ENCODE measurements at regions not wholly inside any gene's neighbourhood (a gene's known extent, or its start where the extent isn't known, plus 50 kb on each side); places are given as distances from the start of the nearest gene placed in this dataset.
"Not testable (repeated sequence)": the region's sequence is repeated elsewhere in the genome, so short reads cannot be mapped to it uniquely, and the experiment has no call there.

DNA sequence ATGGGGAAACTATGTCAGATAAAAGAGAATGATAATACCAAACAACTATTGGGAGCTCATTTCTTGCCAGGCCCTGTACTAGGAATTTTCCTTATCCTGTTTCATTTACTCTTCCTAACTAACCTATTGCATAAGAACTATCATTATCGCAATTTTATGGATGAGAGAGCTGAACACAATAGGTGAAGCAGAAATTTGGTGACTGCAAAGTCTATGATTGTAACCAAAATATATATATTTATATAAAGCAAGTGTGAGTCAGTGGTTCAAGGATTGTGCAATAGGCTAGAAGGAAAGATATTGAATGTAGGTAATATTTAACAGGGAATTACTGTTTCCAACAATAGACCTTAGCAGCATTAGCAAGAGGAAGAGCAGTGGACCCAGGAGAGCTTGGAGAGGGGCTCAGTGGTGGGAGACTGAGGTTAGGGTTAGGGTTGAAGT, 181.1 kb upstream of the TENT5A start:
- Histone ChIP-seq H3K4me3 (no peak overlapping the region), H3K9me3 (no peaks in the 10 kb centered on the region), H3K36me3 (no peaks in the 10 kb centered on the region), H3K27ac (no peak overlapping the region), H3K4me1 (ENCODE audit: control insufficient read depth in 1 of 2, low read depth in 2 of 2) (peaks cover 0 to 8% of the 10 kb centered on the region in 2 donors), H3K27me3 (replicated peaks; ENCODE audit: insufficient read depth) (no peaks in the 10 kb centered on the region)
- no peak for ATAC-seq (ENCODE audit: insufficient number of reproducible peaks, low FRiP score, low read depth)
- DNase-seq (ENCODE audit: low spot score) = no peak
- TF ChIP-seq, protein P1, sequence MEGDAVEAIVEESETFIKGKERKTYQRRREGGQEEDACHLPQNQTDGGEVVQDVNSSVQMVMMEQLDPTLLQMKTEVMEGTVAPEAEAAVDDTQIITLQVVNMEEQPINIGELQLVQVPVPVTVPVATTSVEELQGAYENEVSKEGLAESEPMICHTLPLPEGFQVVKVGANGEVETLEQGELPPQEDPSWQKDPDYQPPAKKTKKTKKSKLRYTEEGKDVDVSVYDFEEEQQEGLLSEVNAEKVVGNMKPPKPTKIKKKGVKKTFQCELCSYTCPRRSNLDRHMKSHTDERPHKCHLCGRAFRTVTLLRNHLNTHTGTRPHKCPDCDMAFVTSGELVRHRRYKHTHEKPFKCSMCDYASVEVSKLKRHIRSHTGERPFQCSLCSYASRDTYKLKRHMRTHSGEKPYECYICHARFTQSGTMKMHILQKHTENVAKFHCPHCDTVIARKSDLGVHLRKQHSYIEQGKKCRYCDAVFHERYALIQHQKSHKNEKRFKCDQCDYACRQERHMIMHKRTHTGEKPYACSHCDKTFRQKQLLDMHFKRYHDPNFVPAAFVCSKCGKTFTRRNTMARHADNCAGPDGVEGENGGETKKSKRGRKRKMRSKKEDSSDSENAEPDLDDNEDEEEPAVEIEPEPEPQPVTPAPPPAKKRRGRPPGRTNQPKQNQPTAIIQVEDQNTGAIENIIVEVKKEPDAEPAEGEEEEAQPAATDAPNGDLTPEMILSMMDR (IDR thresholded peaks at IDR 0.05) = no peak

DNA sequence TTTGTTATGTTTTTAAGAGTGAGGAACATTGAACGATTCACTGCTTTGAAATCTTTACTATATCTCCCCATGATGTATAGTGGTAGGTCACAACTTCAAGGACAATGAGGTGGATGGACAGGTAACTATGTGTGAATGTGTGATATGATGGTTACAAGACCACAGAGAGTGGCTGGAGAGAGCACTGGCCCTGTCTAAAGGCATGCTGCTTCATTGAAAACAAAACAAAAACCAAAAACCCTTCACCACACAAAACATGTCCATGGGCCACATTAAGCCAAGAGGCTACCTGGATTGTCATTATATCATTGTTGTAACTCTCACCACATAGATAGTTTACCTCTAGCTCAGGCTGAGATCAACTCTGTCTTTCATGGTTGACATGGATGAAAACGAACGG, 180.6 kb upstream of the TENT5A start:
- TF ChIP-seq, protein P1 (IDR thresholded peaks at IDR 0.05) = no peak

GRCh38 chr6:81932448-81932847, 180.0 kb upstream of the TENT5A start:
- not testable (repeated sequence) for DNase-seq (ENCODE audit: low spot score); H3K9me3 ChIP-seq; H3K4me3 ChIP-seq; ATAC-seq (ENCODE audit: insufficient number of reproducible peaks, low FRiP score, low read depth); H3K4me1 ChIP-seq (ENCODE audit: control insufficient read depth in 1 of 2, low read depth in 2 of 2); H3K36me3 ChIP-seq; H3K27ac ChIP-seq; H3K27me3 ChIP-seq (replicated peaks; ENCODE audit: insufficient read depth)

More for the DNA sequence above, 180.6 kb upstream of the TENT5A start:
- ATAC-seq (ENCODE audit: insufficient number of reproducible peaks, low FRiP score, low read depth) (no peak), DNase-seq (ENCODE audit: low spot score) (no peak)
- Histone ChIP-seq H3K4me1 (ENCODE audit: control insufficient read depth in 1 of 2, low read depth in 2 of 2) (peaks cover 0 to 5% of the 10 kb centered on the region in 2 donors), H3K27ac (no peak overlapping the region), H3K9me3 (no peaks in the 10 kb centered on the region), H3K4me3 (no peak overlapping the region), H3K36me3 (no peaks in the 10 kb centered on the region), H3K27me3 (replicated peaks; ENCODE audit: insufficient read depth) (no peaks in the 10 kb centered on the region)

- no peaks in the 10 kb centered on the region for H3K27me3 ChIP-seq (replicated peaks; ENCODE audit: insufficient read depth)
- H3K27ac ChIP-seq = no peak overlapping the region
- no peak for DNase-seq (ENCODE audit: low spot score)
- ATAC-seq (ENCODE audit: insufficient number of reproducible peaks, low FRiP score, low read depth) = peak; percentile 69
- H3K4me1 ChIP-seq (ENCODE audit: control insufficient read depth in 1 of 2, low read depth in 2 of 2) = peaks cover 0 to 5% of the 10 kb centered on the region in 2 donors
- no peaks in the 10 kb centered on the region for H3K9me3 ChIP-seq
- no peaks in the 10 kb centered on the region for H3K36me3 ChIP-seq
- TF ChIP-seq, protein P1 (IDR thresholded peaks at IDR 0.05) = no peak
- no peak overlapping the region for H3K4me3 ChIP-seq
These were observed 177.3 kb upstream of the TENT5A start for GRCh38 chr6:81929828-81930227.

- DNase-seq (ENCODE audit: low spot score) = no peak
- TF ChIP-seq, protein P1 (IDR thresholded peaks at IDR 0.05) = no peak
- Histone ChIP-seq H3K36me3 (no peaks in the 10 kb centered on the region), H3K4me1 (ENCODE audit: control insufficient read depth in 1 of 2, low read depth in 2 of 2) (peaks cover 0 to 5% of the 10 kb centered on the region in 2 donors), H3K27me3 (replicated peaks; ENCODE audit: insufficient read depth) (no peaks in the 10 kb centered on the region), H3K27ac (no peak overlapping the region), H3K9me3 (peaks cover 4% of the 10 kb centered on the region), H3K4me3 (no peak overlapping the region)
- no peak for ATAC-seq (ENCODE audit: insufficient number of reproducible peaks, low FRiP score, low read depth)
These were observed 172.7 kb upstream of the TENT5A start for GRCh38 chr6:81925201-81925600.

Data from thoracic aorta (tissue), 2 donors.